K562 (cell line): ENCODE measurements at regions not wholly inside any gene's neighbourhood (a gene's known extent, or its start where the extent isn't known, plus 50 kb on each side); places are given as distances from the start of the nearest gene placed in this dataset.

Experiments used
- ATAC-seq: fragments of 200-7000 bp; cut with Tn5 transposase; 3 replicates; pipeline ENCODE4 v1.9.1; 2020; ENCODE audit warnings: moderate library complexity
- BruUV-seq: library from RNA; stranded (reverse); fragments of 400-500 nt; replicated peaks from 2 replicates; lab custom pipeline; 2021; lab: Mats Ljungman, UMichigan
- CTCF ChIA-PET: fragments of 300-600 bp; formaldehyde crosslinking; extraction: SDS; loops from one replicate; lab custom pipeline; 2021; ENCODE audit warnings: low intra/inter-chr PET ratio; lab: Yijun Ruan, JAX
- POLR2A ChIA-PET: fragments of 300-600, 350-650 bp; sonication (Branson Sonifier 250); formaldehyde crosslinking; extraction: SDS; loops from one replicate; lab custom pipeline; 2021; ENCODE audit warnings: antibody characterized with exemption, inconsistent platforms; lab: Yijun Ruan, JAX
- DNase-seq, 4 experiments: peaks; one replicate each; pipeline versions ENCODE4 v3.0.0 to v3.0.0-alpha.2; 2011 to 2018; ENCODE audit warnings: low spot score in 3 of 4, mixed read lengths in 3 of 4; ENCODE audit errors: extremely low read depth in 1 of 4
- FAIRE-seq: peaks from 2 replicates; lab custom pipeline; 2011; peaks lifted over from hg19 to GRCh38; lab: Jason Lieb, UNC
- H2AFZ ChIP-seq: 2 replicates; pipeline ENCODE4 v1.6.0; 2011; ENCODE audit warnings: low read depth, low read length, control low read depth, inconsistent platforms
- H3K27ac ChIP-seq: fragments of 200-600 bp; 3 replicates; pipeline ENCODE4 v1.8.0; 2011; ENCODE audit warnings: low read depth, mild to moderate bottlenecking, control low read depth, inconsistent platforms, low read length, moderate library complexity, mixed read lengths; ENCODE audit errors: extremely low read depth
- H3K27me3 ChIP-seq, 2 experiments: fragments of 300-600 bp in 1 of 2; 2 replicates in 1 of 2; 3 replicates in 1 of 2; pipeline versions ENCODE4 v1.6.0 to v1.8.0; 2011; ENCODE audit warnings: inconsistent platforms in 2 of 2, low read length in 2 of 2, mild to moderate bottlenecking in 1 of 2, mixed read lengths in 1 of 2, moderate library complexity in 1 of 2; ENCODE audit not compliant: control insufficient read depth in 2 of 2, insufficient read depth in 2 of 2
- H3K36me3 ChIP-seq: fragments of 300-600 bp; 3 replicates; pipeline ENCODE4 v1.8.0; 2011; ENCODE audit warnings: mild to moderate bottlenecking, low read length, inconsistent platforms; ENCODE audit not compliant: control insufficient read depth, insufficient read depth
- H3K4me1 ChIP-seq, 2 experiments: fragments of 200-600 bp in 1 of 2; replicated peaks in 1 of 2; 2 replicates in 1 of 2; 3 replicates in 1 of 2; pipeline versions ENCODE4 v1.5.1 to v1.8.0; 2011; ENCODE audit warnings: inconsistent platforms in 2 of 2, low read length in 2 of 2, mild to moderate bottlenecking in 1 of 2, mixed read lengths in 1 of 2, moderate library complexity in 1 of 2; ENCODE audit not compliant: control insufficient read depth in 2 of 2, insufficient read depth in 2 of 2
- H3K4me2 ChIP-seq: 2 replicates; pipeline ENCODE4 v1.6.1; 2011; ENCODE audit warnings: low read length, control low read depth, inconsistent platforms, mixed read lengths; ENCODE audit not compliant: insufficient read depth
- H3K4me3 ChIP-seq: fragments of 200-600 bp; sonication (generic), shearing (Covaris generic); 2 replicates; pipeline ENCODE4 v1.5.1; 2016; ENCODE audit warnings: control low read depth, inconsistent platforms
- H3K79me2 ChIP-seq: fragments of 200-600 bp; 3 replicates; pipeline ENCODE4 v1.8.0; 2011; ENCODE audit warnings: low read length, inconsistent platforms; ENCODE audit not compliant: control insufficient read depth, insufficient read depth
- H3K9ac ChIP-seq, 2 experiments: 2 replicates each; pipeline versions ENCODE4 v1.6.0 to v1.6.1; 2011; ENCODE audit warnings: low read depth in 2 of 2, low read length in 2 of 2, control low read depth in 1 of 2, inconsistent platforms in 1 of 2, mild to moderate bottlenecking in 1 of 2, mixed read lengths in 1 of 2; ENCODE audit not compliant: insufficient read depth in 1 of 2
- H3K9me1 ChIP-seq: one replicate; pipeline ENCODE4 v1.6.0; 2011; ENCODE audit warnings: inconsistent platforms, mild to moderate bottlenecking, low read length, moderate library complexity; ENCODE audit not compliant: control insufficient read depth, insufficient read depth
- H3K9me3 ChIP-seq: replicated peaks from 2 replicates; pipeline ENCODE4 v1.5.1; 2011; ENCODE audit warnings: low read depth, low read length, inconsistent platforms; ENCODE audit not compliant: control insufficient read depth, insufficient read depth
- H4K20me1 ChIP-seq: replicated peaks from 2 replicates; pipeline ENCODE4 v1.6.1; 2011; ENCODE audit warnings: low read length, inconsistent platforms, mixed read lengths; ENCODE audit not compliant: control insufficient read depth, insufficient read depth
- CBX2 ChIP-seq: fragments of 200-600 bp; sonication (generic); IDR thresholded peaks from one replicate; pipeline ENCODE4 v1.6.1; 2012; ENCODE audit warnings: mild to moderate bottlenecking, low read length, inconsistent platforms; ENCODE audit not compliant: insufficient read depth, poor library complexity, severe bottlenecking
- DMBX1 ChIP-seq: fragments of 250-450 bp; sonication (Bioruptor Pico); IDR thresholded peaks from 2 replicates; pipeline ENCODE4 v1.8.0; 2022; ENCODE audit warnings: inconsistent platforms, mild to moderate bottlenecking, moderate library complexity, borderline replicate concordance
- HNRNPLL ChIP-seq: fragments of 200-400 bp; formaldehyde crosslinking; IDR thresholded peaks from 2 replicates; pipeline ENCODE4 v1.6.1; 2017; ENCODE audit warnings: low read length, low read depth, mild to moderate bottlenecking; ENCODE audit not compliant: poor library complexity, severe bottlenecking
- MAFK ChIP-seq: IDR thresholded peaks from 2 replicates; pipeline ENCODE4 v1.6.1; 2011; ENCODE audit warnings: low read length, improper control_type of control experiment
- POLR2AphosphoS5 ChIP-seq: IDR thresholded peaks from 2 replicates; pipeline ENCODE4 v1.6.1; 2011; ENCODE audit warnings: mild to moderate bottlenecking, low read depth, low read length, moderate library complexity; ENCODE audit not compliant: control insufficient read depth, insufficient read depth
- RFX5 ChIP-seq: IDR thresholded peaks from 2 replicates; pipeline ENCODE4 v1.6.1; 2011; ENCODE audit warnings: low read depth, mild to moderate bottlenecking, improper control_type of control experiment, low read length
- RUNX1 ChIP-seq: sonication (generic); IDR thresholded peaks from 2 replicates; pipeline ENCODE4 v1.6.1; 2016; ENCODE audit warnings: antibody characterized with exemption, low read depth
- SMAD4 ChIP-seq: fragments of 250-450 bp; sonication (Bioruptor Pico); conservative IDR thresholded peaks from 2 replicates; pipeline ENCODE4 v1.8.0; 2021; ENCODE audit warnings: inconsistent platforms, mild to moderate bottlenecking, moderate library complexity
- ZNF165 ChIP-seq: fragments of 250-450 bp; sonication (Bioruptor Pico); IDR thresholded peaks from 2 replicates; pipeline ENCODE4 v1.4.0; 2020; ENCODE audit warnings: borderline replicate concordance
- ZNF347 ChIP-seq: fragments of 450-650 bp; formaldehyde crosslinking; IDR thresholded peaks from 2 replicates; pipeline ENCODE4 v1.4.0; 2020; ENCODE audit warnings: low read depth, mild to moderate bottlenecking, moderate library complexity
- WGBS: fragments of 100-300 bp; shearing (Covaris generic); methylation state at CpG from one replicate; pipeline ENCODE4 v1.1.6; 2016; ENCODE audit warnings: low coverage, mixed read lengths; ENCODE audit not compliant: insufficient coverage; ENCODE audit errors: missing lambda C conversion rate; 5-methylcytosine and 5-hydroxymethylcytosine counted together
- in situ Hi-C: fragments of 300-500 bp; cut with MboI; formaldehyde crosslinking; loops from 4 replicates; pipeline ENCODE4 v1.15.0; 2018; ENCODE audit warnings: inconsistent platforms, mixed read lengths
- intact Hi-C: fragments of 100-400 bp; cut with micrococcal nuclease; formaldehyde crosslinking; loops from 2 replicates; pipeline ENCODE4 v1.14.2; 2022

DNA sequence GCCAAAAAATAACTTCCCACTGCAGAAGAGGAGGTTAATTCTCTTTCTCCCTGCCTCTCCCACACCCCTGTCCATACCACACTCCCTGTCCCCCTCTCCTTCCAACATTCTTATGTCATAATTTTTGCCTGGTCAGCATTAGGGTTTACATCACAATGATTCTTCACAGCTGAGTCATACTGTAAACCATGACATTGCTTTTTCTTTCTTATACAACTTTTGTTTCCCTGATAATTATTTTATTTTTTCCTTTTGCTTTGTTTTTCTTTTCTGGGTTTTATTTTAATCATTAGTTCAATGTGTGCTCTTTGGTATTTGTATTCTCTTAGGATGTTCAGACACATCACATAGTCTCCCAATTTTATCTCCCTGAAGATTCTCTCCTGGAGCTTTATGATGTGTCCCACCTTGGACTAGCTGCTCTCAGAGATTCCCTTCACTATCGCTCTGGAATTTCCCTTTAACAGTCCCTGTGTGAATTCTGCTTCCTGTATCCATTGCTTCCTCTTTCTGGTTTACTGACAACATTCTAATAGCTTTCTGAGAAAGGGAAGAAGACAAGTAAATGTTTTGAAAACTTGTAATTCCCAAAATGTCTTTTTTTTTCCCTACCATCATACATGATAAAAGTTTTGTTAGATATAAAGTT lies 70.7 kb downstream of the SOX2 start (continued):
- TF ChIP-seq SMAD4 (CRISPR knock-in tag) (no peak), MAFK (peak; percentile 94), HNRNPLL (no peak), CBX2 (no peak)

DNA sequence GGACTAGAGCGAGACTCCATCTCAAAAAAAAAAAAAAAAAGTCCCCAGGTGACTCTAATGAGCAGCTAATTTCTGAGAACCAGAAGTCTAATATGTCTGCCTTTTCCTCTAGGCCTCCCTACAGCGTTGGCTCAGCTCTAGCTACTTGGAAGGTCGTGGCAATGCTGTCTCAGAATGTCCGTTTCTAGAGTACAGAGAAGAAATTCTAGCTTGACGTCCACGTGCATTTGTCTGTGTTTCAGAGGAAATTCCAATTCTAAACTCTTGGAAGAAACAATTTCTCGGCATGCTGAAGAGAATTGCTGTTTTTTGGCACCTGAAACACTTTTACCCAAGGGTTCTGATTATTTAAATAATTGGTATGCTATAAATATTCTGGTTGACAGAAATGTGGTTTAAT lies 78.8 kb downstream of the SOX2 start:
- ATAC-seq: no peak
- ChIA-PET CTCF (interaction anchor here (0.7 kb wide), 1 partner anchor 377 kb away, joined by 3 read pairs; no protein-coding TSS in a partner anchor), POLR2A (no interaction called here)
- intact Hi-C loops (no loop called here), in situ Hi-C loops (no loop called here)
- no peaks in the 10 kb centered on the region for H3K36me3 ChIP-seq
- no peak overlapping the region for H2AFZ ChIP-seq
- no peaks in the 10 kb centered on the region for H3K4me1 ChIP-seq
- H3K27ac ChIP-seq: no peak overlapping the region
- H3K4me3 ChIP-seq: no peak overlapping the region
- no peaks in the 10 kb centered on the region for H3K27me3 ChIP-seq
- H3K9me3 ChIP-seq: no peaks in the 10 kb centered on the region
- no peak for FAIRE-seq
- no peak overlapping the region for H3K4me2 ChIP-seq
- no peak for DNase-seq
- no peaks in the 10 kb centered on the region for H3K9me1 ChIP-seq
- H4K20me1 ChIP-seq: no peaks in the 10 kb centered on the region
- H3K9ac ChIP-seq: no peak overlapping the region
- 0% methylated on average over 6 of the region's 7 CpGs for WGBS
- H3K79me2 ChIP-seq: no peaks in the 10 kb centered on the region
- BruUV-seq: no TSS peak
- no peak for TF ChIP-seq RFX5
- TF ChIP-seq ZNF165 (CRISPR knock-in tag): no peak
- no peak for TF ChIP-seq POLR2AphosphoS5
- no peak for TF ChIP-seq ZNF347 (CRISPR knock-in tag)
- no peak for TF ChIP-seq DMBX1 (CRISPR knock-in tag)
- TF ChIP-seq RUNX1: no peak
- TF ChIP-seq MAFK: no peak
